ENCODE measurements at regions not wholly inside any gene's neighbourhood (a gene's known extent, or its start where the extent isn't known, plus 50 kb on each side); places are given as distances from the start of the nearest gene placed in this dataset.
"Not testable (repeated sequence)": the region's sequence is repeated elsewhere in the genome, so short reads cannot be mapped to it uniquely, and the experiment has no call there.

DNA sequence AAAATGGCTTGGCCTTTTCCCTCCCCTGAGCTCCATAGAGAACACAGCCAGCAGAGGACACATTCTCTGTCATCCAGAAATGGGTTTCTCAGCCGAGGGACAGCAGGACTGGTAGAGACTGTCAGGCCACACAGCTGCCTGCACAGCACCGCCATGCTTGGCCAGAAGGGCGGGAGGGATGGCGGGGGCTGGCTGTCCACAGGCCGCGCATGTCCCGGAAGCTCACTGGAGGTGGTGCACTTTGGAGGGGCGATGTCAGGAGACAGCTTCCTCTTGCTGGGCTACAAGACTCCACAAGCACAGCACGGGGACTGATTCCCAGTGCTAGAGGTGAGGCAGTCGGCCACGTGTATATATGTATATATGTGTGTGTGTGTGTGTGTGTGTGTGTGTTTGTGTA is 125.3 kb downstream of the GOLGA6L4 start:
- WGBS, 2 donors: 83% methylated on average over 1 of the region's 11 CpGs; no CpG with 5 or more reads in 1 of the 2 donors
- DNase-seq (ENCODE audit: low spot score in 2 of 2); H3K4me3 ChIP-seq (ENCODE audit: low read depth, poor library complexity, severe bottlenecking); intact Hi-C loops (cut with DNase I; ENCODE audit: low total_unique reads): not testable (repeated sequence)

DNA sequence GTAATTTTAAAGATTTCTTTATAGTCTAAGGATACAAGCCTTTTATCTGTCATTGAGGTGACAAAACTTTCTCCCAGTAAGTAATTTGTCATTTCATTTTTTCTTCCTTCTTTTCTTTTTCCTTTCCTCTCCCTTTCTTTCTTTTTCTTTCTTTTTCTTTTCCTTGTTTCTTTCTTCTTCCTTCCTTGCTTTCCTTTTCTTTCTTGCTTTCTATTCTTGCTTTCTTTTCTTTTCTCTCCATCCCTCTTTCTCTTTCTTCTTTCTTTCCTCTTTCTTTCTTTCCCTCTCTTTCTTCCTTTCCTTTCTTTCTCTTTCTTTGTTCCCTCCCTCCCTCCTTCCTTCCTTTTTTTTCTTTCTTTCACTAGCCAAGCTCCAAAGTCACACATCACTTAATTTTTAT is 148.8 kb downstream of the GOLGA6L4 start:
- H3K4me3 ChIP-seq (ENCODE audit: low read depth, poor library complexity, severe bottlenecking); DNase-seq (ENCODE audit: low spot score in 2 of 2); intact Hi-C loops (cut with DNase I; ENCODE audit: low total_unique reads): not testable (repeated sequence)

DNA sequence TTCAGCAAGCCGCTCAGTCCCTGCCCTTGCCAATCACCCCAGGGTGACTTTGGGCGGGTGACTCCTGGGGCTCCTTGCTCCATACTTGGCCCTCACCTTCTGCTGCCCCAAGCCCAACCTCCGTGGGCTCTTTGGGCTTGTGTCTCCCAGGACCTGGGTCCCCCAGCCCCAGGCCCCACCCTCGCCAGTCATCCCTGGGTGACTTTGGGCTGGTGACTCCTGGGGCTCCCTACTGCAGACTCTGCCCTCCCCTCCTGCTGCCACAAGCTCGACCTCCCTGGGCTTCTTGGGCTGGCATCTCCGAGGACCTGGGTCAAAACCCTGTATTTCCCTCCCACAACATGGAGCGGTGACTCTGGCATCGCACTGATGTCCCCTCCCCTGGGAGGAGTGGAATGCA is 151.5 kb downstream of the GOLGA6L4 start:
- H3K4me3 ChIP-seq (ENCODE audit: low read depth, poor library complexity, severe bottlenecking): no peak overlapping the region
- 55 to 65% methylated on average over 8 of the region's 8 CpGs for WGBS, 2 donors
- DNase-seq (ENCODE audit: low spot score in 2 of 2): peak in 1 of 2 donors; percentile 78
- intact Hi-C loops (cut with DNase I; ENCODE audit: low total_unique reads): no loop called here
- TF ChIP-seq, protein P1, sequence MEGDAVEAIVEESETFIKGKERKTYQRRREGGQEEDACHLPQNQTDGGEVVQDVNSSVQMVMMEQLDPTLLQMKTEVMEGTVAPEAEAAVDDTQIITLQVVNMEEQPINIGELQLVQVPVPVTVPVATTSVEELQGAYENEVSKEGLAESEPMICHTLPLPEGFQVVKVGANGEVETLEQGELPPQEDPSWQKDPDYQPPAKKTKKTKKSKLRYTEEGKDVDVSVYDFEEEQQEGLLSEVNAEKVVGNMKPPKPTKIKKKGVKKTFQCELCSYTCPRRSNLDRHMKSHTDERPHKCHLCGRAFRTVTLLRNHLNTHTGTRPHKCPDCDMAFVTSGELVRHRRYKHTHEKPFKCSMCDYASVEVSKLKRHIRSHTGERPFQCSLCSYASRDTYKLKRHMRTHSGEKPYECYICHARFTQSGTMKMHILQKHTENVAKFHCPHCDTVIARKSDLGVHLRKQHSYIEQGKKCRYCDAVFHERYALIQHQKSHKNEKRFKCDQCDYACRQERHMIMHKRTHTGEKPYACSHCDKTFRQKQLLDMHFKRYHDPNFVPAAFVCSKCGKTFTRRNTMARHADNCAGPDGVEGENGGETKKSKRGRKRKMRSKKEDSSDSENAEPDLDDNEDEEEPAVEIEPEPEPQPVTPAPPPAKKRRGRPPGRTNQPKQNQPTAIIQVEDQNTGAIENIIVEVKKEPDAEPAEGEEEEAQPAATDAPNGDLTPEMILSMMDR (IDR thresholded peaks at IDR 0.05): no peak
- no peak for TF ChIP-seq POLR2A (IDR thresholded peaks at IDR 0.05)

DNA sequence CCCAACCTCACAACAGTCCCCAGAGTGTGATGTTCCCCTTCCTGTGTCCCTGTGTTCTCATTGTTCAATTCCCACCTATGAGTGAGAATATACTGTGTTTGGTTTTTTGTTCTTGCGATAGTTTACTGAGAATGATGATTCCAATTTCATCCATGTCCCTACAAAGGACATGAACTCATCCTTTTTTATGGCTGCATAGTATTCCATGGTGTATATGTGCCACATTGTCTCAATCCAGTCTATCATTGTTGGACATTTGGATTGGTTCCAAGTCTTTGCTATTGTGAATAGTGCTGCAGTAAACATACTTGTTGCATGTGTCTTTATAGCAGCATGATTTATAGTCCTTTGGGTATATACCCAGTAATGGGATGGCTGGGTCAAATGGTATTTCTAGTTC is 152.6 kb downstream of the GOLGA6L4 start:
- H3K4me3 ChIP-seq (ENCODE audit: low read depth, poor library complexity, severe bottlenecking); intact Hi-C loops (cut with DNase I; ENCODE audit: low total_unique reads); DNase-seq (ENCODE audit: low spot score in 2 of 2): not testable (repeated sequence)
- whole genome bisulfite sequencing, 2 donors: 95 to 96% methylated on average over 1 of the region's 1 CpG

DNA sequence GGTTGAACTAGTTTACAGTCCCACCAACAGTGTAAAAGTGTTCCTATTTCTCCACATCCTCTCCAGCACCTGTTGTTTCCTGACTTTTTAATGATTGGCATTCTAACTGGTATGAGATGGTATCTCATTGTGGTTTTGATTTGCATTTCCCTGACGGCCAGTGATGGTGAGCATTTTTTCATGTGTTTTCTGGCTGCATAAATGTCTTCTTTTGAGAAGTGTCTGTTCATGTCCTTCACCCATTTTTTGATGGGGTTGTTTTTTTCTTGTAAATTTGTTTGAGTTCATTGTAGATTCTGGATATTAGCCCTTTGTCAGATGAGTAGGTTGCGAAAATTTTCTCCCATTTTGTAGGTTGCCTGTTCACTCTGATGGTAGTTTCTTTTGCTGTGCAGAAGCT is 153.1 kb downstream of the GOLGA6L4 start:
- H3K4me3 ChIP-seq (ENCODE audit: low read depth, poor library complexity, severe bottlenecking); DNase-seq (ENCODE audit: low spot score in 2 of 2); intact Hi-C loops (cut with DNase I; ENCODE audit: low total_unique reads): not testable (repeated sequence)
- whole genome bisulfite sequencing, 2 donors: 53 to 57% methylated on average over 2 of the region's 2 CpGs

DNA sequence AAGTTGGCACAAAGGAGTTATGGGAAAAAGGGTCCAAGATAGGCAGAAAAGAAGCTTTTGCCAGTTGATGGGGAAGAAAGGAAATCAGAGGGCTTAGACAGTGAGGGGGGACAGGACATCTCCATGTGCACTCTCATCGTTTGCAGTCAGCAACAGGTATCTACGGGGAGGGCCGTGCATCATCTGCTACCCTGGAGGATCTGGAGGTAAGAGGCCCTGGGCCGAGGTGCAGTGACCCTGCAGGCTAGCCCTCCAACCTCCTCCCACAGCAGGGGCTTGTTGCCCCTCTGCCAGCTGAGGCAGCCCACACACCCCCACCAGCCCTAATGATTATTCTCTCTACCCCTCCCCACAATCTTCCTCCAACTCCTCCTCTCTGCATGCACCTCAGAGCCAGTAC is 154.8 kb downstream of the GOLGA6L4 start:
- peak in 1 of 2 donors; percentile 65 for DNase-seq (ENCODE audit: low spot score in 2 of 2)
- 64 to 87% methylated on average over 4 of the region's 4 CpGs for WGBS, 2 donors

DNA sequence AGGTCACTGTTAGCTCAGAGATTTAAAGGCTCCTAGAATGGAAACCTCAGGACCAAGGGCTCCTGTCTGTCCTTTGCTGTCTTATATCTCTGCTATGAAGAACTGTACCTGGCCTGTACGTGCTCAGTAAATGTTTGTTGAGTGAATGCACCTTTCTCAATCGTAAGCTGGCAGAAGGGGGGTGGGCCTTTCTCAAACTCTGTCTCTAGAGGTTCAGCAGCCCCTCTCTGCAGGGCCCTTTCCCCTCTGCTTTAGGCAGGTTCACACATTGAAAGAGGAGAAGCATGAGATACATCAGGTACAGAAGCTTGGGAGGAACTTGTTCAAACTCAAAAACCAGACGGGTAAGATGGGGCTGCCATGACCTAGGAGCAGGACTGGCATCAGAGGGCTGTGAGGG is 155.6 kb downstream of the GOLGA6L4 start:
- TF ChIP-seq, protein P1 (IDR thresholded peaks at IDR 0.05): no peak
- no peak for TF ChIP-seq POLR2A (IDR thresholded peaks at IDR 0.05)
- H3K4me3 ChIP-seq (ENCODE audit: low read depth, poor library complexity, severe bottlenecking): no peak overlapping the region
- WGBS, 2 donors: 61 to 66% methylated on average over 3 of the region's 3 CpGs
- no peak for DNase-seq (ENCODE audit: low spot score in 2 of 2)
- intact Hi-C loops (cut with DNase I; ENCODE audit: low total_unique reads): no loop called here

More for the DNA sequence above, 154.8 kb downstream of the GOLGA6L4 start:
- H3K4me3 ChIP-seq (ENCODE audit: low read depth, poor library complexity, severe bottlenecking); intact Hi-C loops (cut with DNase I; ENCODE audit: low total_unique reads): not testable (repeated sequence)

DNA sequence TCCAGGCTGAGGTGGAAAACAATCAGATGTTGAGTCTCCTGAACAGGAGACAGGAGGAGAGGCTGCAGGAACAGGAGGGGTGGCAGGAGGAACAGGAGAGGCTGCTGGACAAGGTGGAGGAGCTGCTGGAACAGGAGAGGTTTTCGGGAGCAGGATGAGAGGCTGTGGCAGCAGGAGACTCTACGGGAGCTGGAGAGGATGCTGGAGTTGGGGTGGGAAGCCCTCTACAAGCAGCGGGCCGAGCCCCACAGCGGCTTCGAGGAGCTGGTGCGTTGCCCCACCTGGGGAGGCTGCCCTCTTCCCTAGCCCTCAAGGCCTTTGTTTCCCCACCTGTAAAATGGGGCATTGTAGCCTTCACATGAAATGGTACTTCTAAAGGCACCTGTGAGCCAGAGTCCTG is 156.4 kb downstream of the GOLGA6L4 start:
- whole genome bisulfite sequencing, 2 donors: 73 to 84% methylated on average over 7 of the region's 7 CpGs
- H3K4me3 ChIP-seq (ENCODE audit: low read depth, poor library complexity, severe bottlenecking); intact Hi-C loops (cut with DNase I; ENCODE audit: low total_unique reads): not testable (repeated sequence)
- DNase-seq (ENCODE audit: low spot score in 2 of 2): peak in 1 of 2 donors; percentile 56

DNA sequence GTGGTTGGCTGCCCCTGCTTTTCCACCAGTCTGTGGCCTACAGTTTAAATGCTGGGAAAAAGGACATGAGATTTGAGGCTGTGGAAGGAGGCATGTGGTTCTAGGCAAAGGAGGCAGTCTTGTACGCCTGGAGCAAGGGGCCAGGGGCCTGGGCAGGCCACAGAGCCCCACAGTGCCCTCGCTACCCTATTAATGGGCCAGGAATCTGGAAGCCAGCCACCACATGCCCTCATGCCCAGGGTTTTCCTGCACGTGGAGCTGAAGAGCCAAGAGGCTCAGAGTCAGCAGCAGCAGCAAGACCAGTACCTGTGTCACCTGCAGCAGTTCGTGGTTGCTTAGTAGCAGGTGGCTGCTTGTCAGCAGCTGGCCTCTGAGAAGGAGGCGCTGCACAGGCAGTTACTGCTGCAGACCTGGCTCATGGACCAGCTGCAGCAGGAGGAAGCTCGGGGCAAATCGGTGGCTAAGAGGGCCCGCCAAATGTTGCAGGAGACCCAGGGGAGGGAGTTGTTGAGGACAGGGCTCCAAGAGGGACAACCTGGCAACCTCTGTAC is 157.9 kb downstream of the GOLGA6L4 start:
- intact Hi-C loops (cut with DNase I; ENCODE audit: low total_unique reads); H3K4me3 ChIP-seq (ENCODE audit: low read depth, poor library complexity, severe bottlenecking): not testable (repeated sequence)
- 69 to 74% methylated on average over 6 to 8 of the region's 8 CpGs for WGBS, 2 donors
- DNase-seq (ENCODE audit: low spot score in 2 of 2): peak in 1 of 2 donors; percentile 56

DNA sequence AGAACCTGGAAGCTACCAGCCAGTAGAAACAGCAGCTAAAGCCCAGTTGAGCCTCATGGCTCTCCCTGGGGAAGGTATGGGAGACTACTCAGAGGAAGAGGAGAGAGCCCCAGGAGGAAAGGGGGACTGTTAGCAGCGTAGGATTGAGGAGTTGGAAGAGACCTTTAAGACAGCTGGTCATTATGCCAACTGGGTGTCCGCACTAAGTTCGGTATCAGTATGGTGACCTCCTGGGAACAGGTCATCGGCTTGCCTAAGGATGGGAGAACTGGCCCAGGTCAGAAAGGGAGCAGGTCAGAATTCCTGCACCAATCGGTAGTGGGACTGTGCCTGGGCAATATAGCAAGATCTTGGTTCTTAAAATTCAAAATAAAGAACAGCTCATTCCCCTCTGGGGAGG is 158.4 kb downstream of the GOLGA6L4 start:
- WGBS, 2 donors: 76 to 84% methylated on average over 4 to 5 of the region's 5 CpGs
- H3K4me3 ChIP-seq (ENCODE audit: low read depth, poor library complexity, severe bottlenecking); intact Hi-C loops (cut with DNase I; ENCODE audit: low total_unique reads): not testable (repeated sequence)
- DNase-seq (ENCODE audit: low spot score in 2 of 2): peak in 1 of 2 donors; percentile 76

DNA sequence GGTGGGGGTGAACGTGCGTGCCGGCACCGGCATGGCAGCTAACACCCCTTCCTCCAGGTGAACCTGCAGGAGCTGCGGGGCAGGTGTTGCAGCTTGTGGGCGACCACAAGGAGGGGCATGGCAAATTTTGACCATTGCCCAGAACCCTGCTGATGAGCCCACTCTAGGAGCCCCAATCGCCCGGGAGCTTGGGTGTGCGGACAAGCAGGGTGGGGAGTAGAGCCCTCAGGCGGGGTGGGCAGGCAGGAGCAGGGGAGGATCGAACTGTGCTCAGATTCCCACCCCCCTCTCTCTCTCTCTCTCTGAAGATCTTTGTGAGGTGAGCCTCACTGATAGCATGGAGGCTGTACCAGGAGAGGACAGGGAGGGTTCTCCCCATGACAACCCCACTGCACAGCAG is 159.8 kb downstream of the GOLGA6L4 start:
- H3K4me3 ChIP-seq (ENCODE audit: low read depth, poor library complexity, severe bottlenecking); intact Hi-C loops (cut with DNase I; ENCODE audit: low total_unique reads): not testable (repeated sequence)
- WGBS, 2 donors: 82 to 95% methylated on average over 5 to 7 of the region's 11 CpGs
- DNase-seq (ENCODE audit: low spot score in 2 of 2): peak in 1 of 2 donors; percentile 52

DNA sequence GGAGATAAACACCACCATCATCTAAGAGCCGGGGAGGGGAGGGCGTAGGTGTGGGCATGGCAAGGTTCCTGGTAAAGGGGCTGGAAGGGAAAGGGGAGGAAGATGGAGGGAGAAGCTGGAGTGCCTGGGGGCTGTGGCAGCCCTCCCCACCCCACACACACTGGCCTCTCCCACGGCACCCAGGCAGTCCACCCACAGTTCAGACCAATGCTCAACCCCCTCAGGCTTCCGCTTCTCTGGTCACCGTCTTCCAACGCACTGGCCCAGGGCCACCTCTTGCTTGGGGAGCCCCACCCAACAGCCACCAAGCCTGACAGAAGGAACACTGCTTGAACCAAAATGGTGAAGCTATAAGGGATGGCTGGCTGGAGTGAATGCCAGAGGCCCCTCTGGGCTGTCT is 160.3 kb downstream of the GOLGA6L4 start:
- peak in 1 of 2 donors; percentile 78 for DNase-seq (ENCODE audit: low spot score in 2 of 2)
- intact Hi-C loops (cut with DNase I; ENCODE audit: low total_unique reads); H3K4me3 ChIP-seq (ENCODE audit: low read depth, poor library complexity, severe bottlenecking): not testable (repeated sequence)
- 61 to 70% methylated on average over 6 of the region's 6 CpGs for WGBS, 2 donors

DNA sequence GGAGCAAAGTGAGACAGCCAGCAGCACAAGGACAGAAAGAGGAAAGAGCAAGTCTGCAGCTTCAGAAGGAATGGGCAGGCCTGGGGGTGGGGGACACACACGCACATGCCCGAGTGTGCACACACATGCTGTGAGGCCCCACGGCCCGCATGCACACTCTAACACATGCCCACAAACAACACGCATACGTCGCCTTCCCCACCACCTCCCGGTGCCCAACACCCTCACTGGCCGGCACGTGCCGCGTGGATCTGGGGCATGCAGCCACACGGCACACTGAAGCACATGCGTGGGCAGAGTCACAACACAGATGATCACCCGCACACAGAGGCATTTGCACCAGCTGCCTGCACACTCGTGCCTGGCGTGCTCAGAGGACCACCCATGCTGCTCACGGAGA is 161.5 kb downstream of the GOLGA6L4 start:
- H3K4me3 ChIP-seq (ENCODE audit: low read depth, poor library complexity, severe bottlenecking); intact Hi-C loops (cut with DNase I; ENCODE audit: low total_unique reads): not testable (repeated sequence)
- DNase-seq (ENCODE audit: low spot score in 2 of 2): peak in 1 of 2 donors; percentile 54
- 77 to 86% methylated on average over 5 to 7 of the region's 18 CpGs for WGBS, 2 donors

DNA sequence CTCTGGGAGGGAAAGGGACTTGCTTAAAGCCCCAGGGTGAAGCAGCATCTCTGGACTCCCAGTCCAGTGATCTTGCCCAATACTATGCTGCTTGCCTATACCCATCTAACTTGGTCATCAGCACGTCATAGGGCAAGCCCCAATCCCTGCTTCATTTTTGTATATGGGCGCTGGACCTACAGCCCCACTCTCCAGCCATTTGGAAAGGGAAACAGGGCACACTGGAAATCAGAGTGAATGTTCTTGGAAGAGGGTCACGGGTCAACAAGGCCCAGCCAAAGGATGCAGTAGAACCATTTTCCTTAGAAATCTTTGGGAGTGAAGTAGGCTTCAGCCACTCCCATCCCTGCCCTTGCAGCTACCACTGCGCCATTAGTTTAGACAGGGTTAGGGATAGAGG is 162.5 kb downstream of the GOLGA6L4 start:
- H3K4me3 ChIP-seq (ENCODE audit: low read depth, poor library complexity, severe bottlenecking); intact Hi-C loops (cut with DNase I; ENCODE audit: low total_unique reads): not testable (repeated sequence)
- peak in 1 of 2 donors; percentile 14 for DNase-seq (ENCODE audit: low spot score in 2 of 2)
- 79 to 93% methylated on average over 3 to 4 of the region's 4 CpGs for WGBS, 2 donors
